Spinal cord (tissue), 9 donors: ENCODE measurements at regions not wholly inside any gene's neighbourhood (a gene's known extent, or its start where the extent isn't known, plus 50 kb on each side); places are given as distances from the start of the nearest gene placed in this dataset.
A peak's percentile ranks its signal among the peaks of the same experiment; 100 is the strongest.

Experiments used
- DNase-seq, 6 donors: peaks; one replicate each; pipeline versions ENCODE4 v3.0.0 to v3.0.0-alpha.2; 2013 to 2015; ENCODE audit warnings: low spot score in 6 of 6, low read depth in 4 of 6
- H3K27ac ChIP-seq: one replicate; pipeline ENCODE4 v1.5.1; 2013; ENCODE audit warnings: low read depth, low read length, control low read depth
- H3K27me3 ChIP-seq: one replicate; pipeline ENCODE4 v1.6.1; 2013; ENCODE audit warnings: low read length; ENCODE audit not compliant: control insufficient read depth, insufficient read depth
- H3K36me3 ChIP-seq: one replicate; pipeline ENCODE4 v1.6.1; 2013; ENCODE audit warnings: low read length; ENCODE audit not compliant: control insufficient read depth, insufficient read depth
- H3K4me1 ChIP-seq: one replicate; pipeline ENCODE4 v1.6.1; 2013; ENCODE audit warnings: low read length; ENCODE audit not compliant: control insufficient read depth, insufficient read depth
- H3K4me3 ChIP-seq: one replicate; pipeline ENCODE4 v1.5.1; 2013; ENCODE audit warnings: low read depth, low read length, control low read depth
- H3K9me3 ChIP-seq: one replicate; pipeline ENCODE4 v1.6.1; 2013; ENCODE audit warnings: low read length; ENCODE audit not compliant: control insufficient read depth, insufficient read depth
- WGBS: methylation state at CpG from one replicate; pipeline ENCODE4 v1.1.5; 2013; ENCODE audit warnings: missing lambda C conversion rate; ENCODE audit not compliant: insufficient coverage; 5-methylcytosine and 5-hydroxymethylcytosine counted together
- donor health status: healthy.

GRCh38 chr6:130730600-130730999 is 96.6 kb upstream of the SMLR1 start:
- Histone ChIP-seq H3K27ac (no peak overlapping the region), H3K9me3 (no peaks in the 10 kb centered on the region), H3K4me3 (no peak overlapping the region), H3K27me3 (no peaks in the 10 kb centered on the region), H3K36me3 (no peaks in the 10 kb centered on the region), H3K4me1 (no peaks in the 10 kb centered on the region)
- no peak for DNase-seq

DNA sequence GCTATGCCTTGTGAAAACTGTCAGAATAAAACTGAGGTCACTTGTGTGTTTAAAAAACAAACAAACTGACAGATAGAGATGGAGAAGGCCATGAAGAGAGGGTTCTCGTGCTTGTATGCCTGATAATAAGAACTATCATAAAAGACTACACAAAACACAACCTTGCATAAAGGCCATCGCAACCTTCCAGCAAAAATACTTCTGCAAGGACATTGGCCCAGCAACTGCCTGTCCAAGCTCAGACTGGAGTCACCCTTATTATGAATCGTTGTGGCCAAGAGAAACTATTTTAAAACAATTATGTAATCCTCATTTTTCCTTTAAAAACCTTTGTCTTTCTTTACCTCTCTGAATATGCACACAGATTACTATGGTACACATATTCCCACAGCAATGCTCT is 93.0 kb upstream of the SMLR1 start:
- no peak for DNase-seq
- Histone ChIP-seq H3K9me3 (no peaks in the 10 kb centered on the region), H3K4me1 (no peaks in the 10 kb centered on the region), H3K4me3 (no peak overlapping the region), H3K27me3 (no peaks in the 10 kb centered on the region), H3K36me3 (no peaks in the 10 kb centered on the region), H3K27ac (no peak overlapping the region)
- WGBS, result 94% methylated on average over 2 of the region's 3 CpGs

DNA sequence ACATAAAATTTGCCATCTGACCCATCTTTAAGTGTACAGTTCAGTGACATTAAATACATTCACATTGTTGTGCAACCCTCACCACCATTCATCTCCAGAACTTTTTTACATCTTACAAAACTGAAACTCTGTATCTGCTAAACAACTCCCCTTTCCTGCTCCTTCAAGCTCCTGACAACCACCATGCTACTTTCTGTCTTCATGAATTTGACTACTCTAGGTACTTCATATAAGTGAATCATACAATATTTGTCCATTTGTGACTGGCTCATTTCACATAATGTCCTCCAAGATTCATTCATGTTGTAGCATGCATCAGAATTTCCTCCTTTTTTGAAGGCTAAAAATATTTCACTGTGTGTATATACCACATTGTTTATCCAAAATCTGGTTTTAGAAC is 86.9 kb upstream of the SMLR1 start:
- Histone ChIP-seq H3K4me3 (no peak overlapping the region), H3K9me3 (no peaks in the 10 kb centered on the region), H3K27ac (no peak overlapping the region), H3K36me3 (no peaks in the 10 kb centered on the region), H3K27me3 (no peaks in the 10 kb centered on the region), H3K4me1 (peaks cover 5% of the 10 kb centered on the region)
- DNase-seq, result no peak

DNA sequence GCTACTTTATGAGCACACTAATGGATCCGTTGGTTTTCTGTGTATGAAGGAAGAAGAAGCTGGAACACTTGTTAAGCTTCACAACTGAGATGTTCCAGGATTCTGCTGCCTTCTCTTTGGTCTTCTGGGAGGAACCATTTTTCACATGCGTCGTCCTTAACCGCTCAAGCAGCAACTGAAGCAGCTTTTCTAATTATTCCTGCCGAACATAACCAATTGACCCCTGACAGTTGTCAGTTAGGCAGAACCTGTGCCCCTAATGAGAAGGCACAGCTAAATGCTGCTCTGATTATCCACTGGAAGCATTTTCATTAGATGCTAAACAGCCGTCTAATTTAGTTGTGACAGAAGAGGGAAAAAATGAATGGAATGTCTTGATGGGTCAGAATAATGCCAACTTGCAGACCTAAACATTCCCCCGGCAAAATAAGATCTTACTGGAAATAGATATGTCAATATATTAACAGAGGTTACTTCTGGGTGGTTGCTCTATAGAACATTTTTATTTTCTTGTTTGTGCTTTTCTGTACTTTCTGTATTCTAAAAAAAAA is 85.0 kb upstream of the SMLR1 start:
- Histone ChIP-seq H3K4me3 (no peak overlapping the region), H3K4me1 (peaks cover 5% of the 10 kb centered on the region), H3K9me3 (no peaks in the 10 kb centered on the region), H3K27ac (no peak overlapping the region), H3K36me3 (no peaks in the 10 kb centered on the region), H3K27me3 (no peaks in the 10 kb centered on the region)
- WGBS, result 76% methylated on average over 6 of the region's 7 CpGs
- peak in 1 of 6 donors; percentile 54 for DNase-seq

DNA sequence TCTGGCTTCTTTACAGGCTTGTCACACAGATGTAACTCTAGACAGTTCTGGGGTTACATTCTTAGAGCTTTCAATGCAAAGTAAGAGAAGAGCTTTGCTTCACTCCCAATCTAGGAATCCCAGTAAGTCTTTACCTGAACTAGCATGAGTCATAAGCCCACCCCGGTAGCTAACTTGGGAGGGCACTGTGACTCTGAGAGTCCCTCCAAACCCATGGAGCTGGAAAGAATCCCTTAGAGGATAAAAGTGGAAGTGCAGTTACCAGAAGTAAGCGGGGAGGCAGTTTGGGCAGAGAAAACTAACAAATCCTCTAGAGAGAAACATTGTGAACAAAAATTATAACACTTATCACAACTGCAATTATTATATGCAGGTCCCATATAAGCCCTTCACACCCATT is 84.0 kb upstream of the SMLR1 start:
- Histone ChIP-seq H3K27ac (no peak overlapping the region), H3K4me1 (peaks cover 5% of the 10 kb centered on the region), H3K4me3 (no peak overlapping the region), H3K27me3 (no peaks in the 10 kb centered on the region), H3K9me3 (no peaks in the 10 kb centered on the region), H3K36me3 (no peaks in the 10 kb centered on the region)
- no CpG with 5 or more reads among the region's 2 CpGs for WGBS
- DNase-seq, result no peak

DNA sequence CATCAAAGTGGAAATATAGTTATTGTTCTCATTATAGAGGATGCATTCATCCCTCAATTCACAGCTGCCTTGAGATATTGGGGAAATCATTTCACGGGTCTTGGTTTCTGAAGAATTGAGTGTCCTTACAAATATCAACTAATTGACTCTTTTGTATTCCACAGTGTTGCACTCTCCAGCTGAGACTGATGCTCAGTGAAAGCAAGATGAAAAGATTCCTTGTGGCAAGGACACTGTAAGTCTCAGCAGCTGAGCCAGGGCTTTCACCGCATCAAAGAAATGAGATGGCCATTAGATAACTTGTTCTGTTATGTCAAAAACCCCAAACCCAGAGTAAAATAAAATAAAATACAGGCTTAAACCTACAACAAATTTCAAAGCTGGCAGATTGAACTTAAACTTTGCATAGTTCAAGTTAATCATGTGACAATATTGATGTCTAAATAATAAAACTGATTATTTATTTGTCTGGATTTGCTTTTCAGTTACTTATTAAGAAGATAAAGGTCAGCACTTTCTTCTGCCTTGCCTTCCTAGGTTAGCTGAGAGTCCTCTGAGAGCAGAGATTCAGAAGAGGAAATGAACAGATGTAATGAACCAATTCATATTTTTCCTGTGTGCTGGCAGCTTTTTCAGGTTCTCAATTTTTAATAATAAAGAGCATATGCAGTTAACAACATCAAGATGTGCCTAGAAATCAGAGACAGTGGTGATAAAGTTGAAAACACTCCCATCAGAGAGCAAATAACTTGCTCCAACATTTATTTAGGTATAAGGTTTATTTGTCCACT is 82.4 kb upstream of the SMLR1 start:
- no peak overlapping the region for H3K4me3 ChIP-seq
- H3K27me3 ChIP-seq, result no peaks in the 10 kb centered on the region
- no peaks in the 10 kb centered on the region for H3K36me3 ChIP-seq
- WGBS, result no CpG with 5 or more reads among the region's 2 CpGs
- peak in 5 of 6 donors; percentile 24 to 80 (median 31) for DNase-seq
- H3K9me3 ChIP-seq, result peaks cover 4% of the 10 kb centered on the region
- peaks cover 5% of the 10 kb centered on the region for H3K4me1 ChIP-seq
- no peak overlapping the region for H3K27ac ChIP-seq

- no peak for DNase-seq
- H3K27me3 ChIP-seq, result no peaks in the 10 kb centered on the region
- no peak overlapping the region for H3K4me3 ChIP-seq
- peaks cover 5% of the 10 kb centered on the region for H3K4me1 ChIP-seq
- peaks cover 6% of the 10 kb centered on the region for H3K9me3 ChIP-seq
- no peak overlapping the region for H3K27ac ChIP-seq
- no peaks in the 10 kb centered on the region for H3K36me3 ChIP-seq
- WGBS, result no CpG with 5 or more reads among the region's 1 CpG
These were observed 79.2 kb upstream of the SMLR1 start for GRCh38 chr6:130748041-130748440.

DNA sequence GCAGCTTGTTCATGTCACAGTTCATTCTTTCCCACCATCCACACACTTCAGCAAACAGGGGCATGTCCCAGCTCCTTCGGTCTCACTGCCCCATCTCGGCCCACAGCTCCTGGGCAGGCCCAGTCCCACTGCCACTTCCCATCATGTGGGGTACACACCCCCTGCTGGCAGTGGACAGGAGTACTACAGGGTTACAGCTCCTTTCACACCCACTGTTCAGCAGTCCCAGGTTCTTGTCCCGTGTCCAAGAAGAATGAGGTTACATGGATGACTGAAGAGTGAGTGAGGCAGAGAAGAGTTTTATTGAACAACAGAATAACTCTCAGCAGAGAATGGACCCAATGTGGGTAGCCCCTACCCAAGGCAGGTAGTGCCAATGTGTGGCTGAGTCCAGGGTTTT is 77.8 kb upstream of the SMLR1 start:
- no peaks in the 10 kb centered on the region for H3K36me3 ChIP-seq
- peaks cover 6% of the 10 kb centered on the region for H3K9me3 ChIP-seq
- no peaks in the 10 kb centered on the region for H3K27me3 ChIP-seq
- 96% methylated on average over 3 of the region's 3 CpGs for WGBS
- no peaks in the 10 kb centered on the region for H3K4me1 ChIP-seq
- no peak for DNase-seq
- no peak overlapping the region for H3K27ac ChIP-seq
- H3K4me3 ChIP-seq, result no peak overlapping the region

DNA sequence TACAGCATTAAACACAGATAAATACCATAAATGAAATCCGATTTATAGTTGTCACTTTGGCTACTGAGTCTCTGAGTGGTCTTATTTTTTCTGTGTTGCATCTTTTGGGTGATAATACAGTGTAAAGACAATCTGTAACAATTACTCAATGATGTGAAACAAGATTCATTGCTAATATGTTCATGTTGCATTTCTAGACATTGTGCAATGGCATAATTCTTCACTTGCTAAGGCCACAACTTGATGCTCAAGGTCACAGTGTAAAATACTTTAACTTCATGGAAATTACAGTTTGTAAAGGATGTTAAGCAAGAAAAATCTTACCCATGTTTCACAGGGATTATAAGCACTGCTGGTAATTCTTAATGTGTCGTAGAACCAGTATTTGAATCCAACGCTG is 74.9 kb upstream of the SMLR1 start:
- Histone ChIP-seq H3K27ac (no peak overlapping the region), H3K4me3 (no peak overlapping the region), H3K9me3 (peaks cover 6% of the 10 kb centered on the region), H3K27me3 (no peaks in the 10 kb centered on the region), H3K36me3 (no peaks in the 10 kb centered on the region), H3K4me1 (no peaks in the 10 kb centered on the region)
- WGBS, result no CpG with 5 or more reads among the region's 3 CpGs
- DNase-seq, result peak in 1 of 6 donors; percentile 12

- no peak overlapping the region for H3K4me3 ChIP-seq
- no CpG with 5 or more reads among the region's 3 CpGs for WGBS
- no peaks in the 10 kb centered on the region for H3K27me3 ChIP-seq
- no peaks in the 10 kb centered on the region for H3K36me3 ChIP-seq
- DNase-seq, result no peak
- H3K4me1 ChIP-seq, result no peaks in the 10 kb centered on the region
- peaks cover under 1% of the 10 kb centered on the region for H3K9me3 ChIP-seq
- no peak overlapping the region for H3K27ac ChIP-seq
These were observed 72.3 kb upstream of the SMLR1 start for GRCh38 chr6:130754786-130755367.
